ENCODE measurements at regions not wholly inside any gene's neighbourhood (a gene's known extent, or its start where the extent isn't known, plus 50 kb on each side); places are given as distances from the start of the nearest gene placed in this dataset.

GRCh38 chr3:168285506-168285905 is 189.8 kb upstream of the GOLIM4 start:
- H3K27ac ChIP-seq = no peak overlapping the region
- H3K4me2 ChIP-seq = no peak overlapping the region
- H2AFZ ChIP-seq = no peak overlapping the region
- no peaks in the 10 kb centered on the region for H3K4me1 ChIP-seq (ENCODE audit: insufficient read depth)
- H3K9me2 ChIP-seq (replicated peaks; ENCODE audit: insufficient read depth) = no peaks in the 10 kb centered on the region
- no peaks in the 10 kb centered on the region for H4K20me1 ChIP-seq (ENCODE audit: insufficient read depth, poor library complexity, severe bottlenecking)
- 91% methylated on average over 2 of the region's 2 CpGs for WGBS (ENCODE audit: low lambda C conversion rate, missing lambda C conversion rate)
- H3K79me2 ChIP-seq = no peaks in the 10 kb centered on the region
- H3K9me3 ChIP-seq (ENCODE audit: low read depth) = no peaks in the 10 kb centered on the region
- no peak for DNase-seq (ENCODE audit: low spot score)
- H3K36me3 ChIP-seq (replicated peaks; ENCODE audit: insufficient read depth, low read depth) = no peaks in the 10 kb centered on the region
- no peak overlapping the region for H3K4me3 ChIP-seq
- no peak for TF ChIP-seq EZH2phosphoT487 (IDR thresholded peaks at IDR 0.05; ENCODE audit: low read depth, severe bottlenecking, unreplicated experiment)
- no peak for TF ChIP-seq EZH2 (IDR thresholded peaks at IDR 0.05; ENCODE audit: borderline replicate concordance)
- no peak for TF ChIP-seq CTCF (IDR thresholded peaks at IDR 0.05; ENCODE audit: poor library complexity)
- H3K27me3 ChIP-seq = no peaks in the 10 kb centered on the region

- no peak overlapping the region for H3K4me3 ChIP-seq
- no peaks in the 10 kb centered on the region for H3K36me3 ChIP-seq (replicated peaks; ENCODE audit: insufficient read depth, low read depth)
- WGBS (ENCODE audit: low lambda C conversion rate, missing lambda C conversion rate) = 88% methylated on average over 5 of the region's 5 CpGs
- H3K27ac ChIP-seq = no peak overlapping the region
- H3K27me3 ChIP-seq = no peaks in the 10 kb centered on the region
- H3K9me2 ChIP-seq (replicated peaks; ENCODE audit: insufficient read depth) = no peaks in the 10 kb centered on the region
- no peaks in the 10 kb centered on the region for H3K9me3 ChIP-seq (ENCODE audit: low read depth)
- no peaks in the 10 kb centered on the region for H4K20me1 ChIP-seq (ENCODE audit: insufficient read depth, poor library complexity, severe bottlenecking)
- TF ChIP-seq CTCF (IDR thresholded peaks at IDR 0.05; ENCODE audit: poor library complexity) = no peak
- TF ChIP-seq EZH2 (IDR thresholded peaks at IDR 0.05; ENCODE audit: borderline replicate concordance) = no peak
- TF ChIP-seq EZH2phosphoT487 (IDR thresholded peaks at IDR 0.05; ENCODE audit: low read depth, severe bottlenecking, unreplicated experiment) = no peak
- no peaks in the 10 kb centered on the region for H3K4me1 ChIP-seq (ENCODE audit: insufficient read depth)
- no peaks in the 10 kb centered on the region for H3K79me2 ChIP-seq
- no peak overlapping the region for H2AFZ ChIP-seq
- no peak for DNase-seq (ENCODE audit: low spot score)
- no peak overlapping the region for H3K4me2 ChIP-seq
Measured at GRCh38 chr3:168284728-168285127, 189.0 kb upstream of the GOLIM4 start.

- H3K4me2 ChIP-seq = no peak overlapping the region
- no peak overlapping the region for H3K27ac ChIP-seq
- H3K27me3 ChIP-seq = no peaks in the 10 kb centered on the region
- no peak for DNase-seq (ENCODE audit: low spot score)
- no peaks in the 10 kb centered on the region for H3K79me2 ChIP-seq
- 76% methylated on average over 3 of the region's 3 CpGs for WGBS (ENCODE audit: low lambda C conversion rate, missing lambda C conversion rate)
- H3K9me2 ChIP-seq (replicated peaks; ENCODE audit: insufficient read depth) = no peaks in the 10 kb centered on the region
- H3K9me3 ChIP-seq (ENCODE audit: low read depth) = no peaks in the 10 kb centered on the region
- H3K4me1 ChIP-seq (ENCODE audit: insufficient read depth) = no peaks in the 10 kb centered on the region
- H2AFZ ChIP-seq = no peak overlapping the region
- no peaks in the 10 kb centered on the region for H4K20me1 ChIP-seq (ENCODE audit: insufficient read depth, poor library complexity, severe bottlenecking)
- no peak for TF ChIP-seq EZH2 (IDR thresholded peaks at IDR 0.05; ENCODE audit: borderline replicate concordance)
- no peak for TF ChIP-seq EZH2phosphoT487 (IDR thresholded peaks at IDR 0.05; ENCODE audit: low read depth, severe bottlenecking, unreplicated experiment)
- TF ChIP-seq CTCF (IDR thresholded peaks at IDR 0.05; ENCODE audit: poor library complexity) = no peak
- H3K4me3 ChIP-seq = no peak overlapping the region
- H3K36me3 ChIP-seq (replicated peaks; ENCODE audit: insufficient read depth, low read depth) = no peaks in the 10 kb centered on the region
Measured at GRCh38 chr3:168275662-168276061, 179.9 kb upstream of the GOLIM4 start.

- Histone ChIP-seq H4K20me1 (ENCODE audit: insufficient read depth, poor library complexity, severe bottlenecking) (no peaks in the 10 kb centered on the region), H3K36me3 (replicated peaks; ENCODE audit: insufficient read depth, low read depth) (no peaks in the 10 kb centered on the region), H2AFZ (no peak overlapping the region), H3K27me3 (no peaks in the 10 kb centered on the region), H3K79me2 (no peaks in the 10 kb centered on the region), H3K4me1 (ENCODE audit: insufficient read depth) (no peaks in the 10 kb centered on the region), H3K4me3 (no peak overlapping the region), H3K4me2 (no peak overlapping the region), H3K9me3 (ENCODE audit: low read depth) (no peaks in the 10 kb centered on the region), H3K27ac (no peak overlapping the region), H3K9me2 (replicated peaks; ENCODE audit: insufficient read depth) (no peaks in the 10 kb centered on the region)
- DNase-seq (ENCODE audit: low spot score) = no peak
- TF ChIP-seq CTCF (IDR thresholded peaks at IDR 0.05; ENCODE audit: poor library complexity) (no peak), EZH2 (IDR thresholded peaks at IDR 0.05; ENCODE audit: borderline replicate concordance) (no peak), EZH2phosphoT487 (IDR thresholded peaks at IDR 0.05; ENCODE audit: low read depth, severe bottlenecking, unreplicated experiment) (no peak)
- WGBS (ENCODE audit: low lambda C conversion rate, missing lambda C conversion rate) = 90% methylated on average over 2 of the region's 2 CpGs
Measured at GRCh38 chr3:168273917-168274316, 178.2 kb upstream of the GOLIM4 start.
